Ovary (tissue), 7 donors: ENCODE measurements at regions not wholly inside any gene's neighbourhood (a gene's known extent, or its start where the extent isn't known, plus 50 kb on each side); places are given as distances from the start of the nearest gene placed in this dataset.

ENCODE experiments used
- DNase-seq, 5 donors: peaks; one replicate each; pipeline ENCODE4 v3.0.0-alpha.2; 2019 to 2020
- H3K27ac ChIP-seq, 2 donors: fragments of 200-600 bp; one replicate each; pipeline versions ENCODE4 v1.5.1 to v1.8.0; 2019 to 2022
- H3K27me3 ChIP-seq: fragments of 200-600 bp; one replicate; pipeline ENCODE4 v1.8.0; 2022
- H3K36me3 ChIP-seq: fragments of 200-600 bp; sonication (generic); one replicate; pipeline ENCODE4 v1.5.1; 2019
- H3K4me1 ChIP-seq: one replicate; pipeline ENCODE4 v1.8.1; 2013; ENCODE audit warnings: mild to moderate bottlenecking, moderate library complexity; ENCODE audit not compliant: insufficient read depth
- H3K4me3 ChIP-seq: fragments of 200-600 bp; sonication (generic); one replicate; pipeline ENCODE4 v1.5.1; 2017
- H3K9me3 ChIP-seq, 2 donors: fragments of 200-600 bp in 1 of 2; sonication (generic) in 1 of 2; one replicate each; pipeline versions ENCODE4 v1.5.1 to v1.8.1; 2013 to 2019; ENCODE audit warnings: mild to moderate bottlenecking in 1 of 2, moderate library complexity in 1 of 2
- EP300 ChIP-seq: sonication (generic); formaldehyde crosslinking; IDR thresholded peaks from one replicate; pipeline ENCODE4 v1.6.1; 2017; ENCODE audit warnings: antibody characterized with exemption
- POLR2A ChIP-seq: fragments of 450-650 bp; IDR thresholded peaks from one replicate; pipeline ENCODE4 v1.6.1; 2017; ENCODE audit warnings: antibody characterized with exemption, mild to moderate bottlenecking, moderate library complexity
- WGBS, 3 donors: extraction: QIAGEN DNeasy Blood & Tissue Kit in 1 of 3; methylation state at CpG; one replicate each; pipeline versions ENCODE4 v1.1.5 to v1.1.7; 2013 to 2017; 5-methylcytosine and 5-hydroxymethylcytosine counted together
- intact Hi-C, 4 donors: fragments of 100-400 bp; cut with DNase I; formaldehyde crosslinking; loops; one replicate each; pipeline versions ENCODE4 v1.11.0 to v1.15.1; 2022 to 2023
- TF ChIP-seq, protein P1 (sequence below), 3 donors: fragments of 450-650 bp in 2 of 3; fragments of 200-600 bp in 1 of 3; IDR thresholded peaks; one replicate each; pipeline versions ENCODE4 v1.5.1 to v1.8.0; 2016 to 2022; ENCODE audit warnings: antibody characterized with exemption in 3 of 3, mild to moderate bottlenecking in 1 of 3
- donor health status: DM: no; HTN: no; CAD: no; lungs with moderate emphysema.
- donor health status: DM: no; HTN: no; CAD: no.
- donor health status: Bipolar disorder and iron deficiency.
- donor health status: DM: no; HTN: no; CAD: no.
- donor health status: DM: yes; HTN: yes; CAD: no.

DNA sequence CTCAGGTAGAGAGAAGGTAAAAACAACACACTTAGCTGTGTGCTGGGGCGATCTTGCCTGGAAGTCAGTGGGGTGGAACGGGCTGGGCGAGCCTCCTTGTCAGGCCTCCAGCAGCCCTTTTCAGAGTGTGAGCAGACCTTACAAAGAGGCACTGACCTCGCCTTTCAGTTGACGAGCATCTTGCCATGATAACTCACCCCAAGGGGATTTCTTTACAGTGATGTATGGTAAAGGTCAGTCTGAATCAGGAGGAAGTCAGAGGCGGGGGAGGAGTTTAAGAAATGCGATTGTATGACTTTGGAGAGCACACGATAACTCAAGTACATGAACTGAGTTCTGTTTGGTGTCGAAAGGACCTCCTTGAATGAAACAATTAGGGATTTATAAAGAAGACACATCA, 326.5 kb upstream of the PROX1 start:
- H3K36me3 ChIP-seq: no peaks in the 10 kb centered on the region
- 33 to 49% (median 39%) methylated on average over 9 of the region's 9 CpGs for WGBS, 3 donors
- no peaks in the 10 kb centered on the region for H3K27me3 ChIP-seq
- intact Hi-C loops: no loop called here
- no peak for DNase-seq
- no peaks in the 10 kb centered on the region for H3K4me1 ChIP-seq
- no peaks in the 10 kb centered on the region for H3K9me3 ChIP-seq
- H3K4me3 ChIP-seq: no peak overlapping the region
- TF ChIP-seq POLR2A: no peak
- TF ChIP-seq, protein P1, sequence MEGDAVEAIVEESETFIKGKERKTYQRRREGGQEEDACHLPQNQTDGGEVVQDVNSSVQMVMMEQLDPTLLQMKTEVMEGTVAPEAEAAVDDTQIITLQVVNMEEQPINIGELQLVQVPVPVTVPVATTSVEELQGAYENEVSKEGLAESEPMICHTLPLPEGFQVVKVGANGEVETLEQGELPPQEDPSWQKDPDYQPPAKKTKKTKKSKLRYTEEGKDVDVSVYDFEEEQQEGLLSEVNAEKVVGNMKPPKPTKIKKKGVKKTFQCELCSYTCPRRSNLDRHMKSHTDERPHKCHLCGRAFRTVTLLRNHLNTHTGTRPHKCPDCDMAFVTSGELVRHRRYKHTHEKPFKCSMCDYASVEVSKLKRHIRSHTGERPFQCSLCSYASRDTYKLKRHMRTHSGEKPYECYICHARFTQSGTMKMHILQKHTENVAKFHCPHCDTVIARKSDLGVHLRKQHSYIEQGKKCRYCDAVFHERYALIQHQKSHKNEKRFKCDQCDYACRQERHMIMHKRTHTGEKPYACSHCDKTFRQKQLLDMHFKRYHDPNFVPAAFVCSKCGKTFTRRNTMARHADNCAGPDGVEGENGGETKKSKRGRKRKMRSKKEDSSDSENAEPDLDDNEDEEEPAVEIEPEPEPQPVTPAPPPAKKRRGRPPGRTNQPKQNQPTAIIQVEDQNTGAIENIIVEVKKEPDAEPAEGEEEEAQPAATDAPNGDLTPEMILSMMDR (IDR thresholded peaks at IDR 0.05): no peak
- TF ChIP-seq EP300: no peak
- H3K27ac ChIP-seq: no peak overlapping the region

DNA sequence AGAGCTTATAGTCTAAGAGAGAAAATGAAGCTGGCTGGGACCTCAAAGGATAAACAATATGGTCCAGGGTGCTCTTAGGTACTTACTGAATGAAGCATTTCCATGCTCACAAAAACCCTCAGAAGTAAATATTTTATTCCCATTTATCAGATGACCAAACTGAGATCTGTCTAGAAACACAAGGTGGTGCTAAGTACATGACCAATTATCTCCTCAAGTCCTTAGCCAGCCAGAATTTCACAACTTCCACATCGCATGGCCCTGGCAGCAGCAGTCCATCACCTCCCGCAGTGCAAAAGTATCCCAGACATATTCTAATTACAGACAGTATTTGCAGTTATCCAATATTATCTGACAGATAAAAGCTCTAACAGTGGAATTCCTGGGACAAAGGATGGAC, 321.7 kb upstream of the PROX1 start:
- Histone ChIP-seq H3K4me3 (no peak overlapping the region), H3K4me1 (no peaks in the 10 kb centered on the region), H3K9me3 (no peaks in the 10 kb centered on the region), H3K27ac (no peak overlapping the region), H3K27me3 (no peaks in the 10 kb centered on the region), H3K36me3 (no peaks in the 10 kb centered on the region)
- TF ChIP-seq, protein P1 (IDR thresholded peaks at IDR 0.05): no peak
- TF ChIP-seq EP300 (no peak), POLR2A (no peak)
- intact Hi-C loops: no loop called here
- no peak for DNase-seq
- 31 to 78% (median 59%) methylated on average over 2 of the region's 2 CpGs for whole genome bisulfite sequencing, 3 donors

DNA sequence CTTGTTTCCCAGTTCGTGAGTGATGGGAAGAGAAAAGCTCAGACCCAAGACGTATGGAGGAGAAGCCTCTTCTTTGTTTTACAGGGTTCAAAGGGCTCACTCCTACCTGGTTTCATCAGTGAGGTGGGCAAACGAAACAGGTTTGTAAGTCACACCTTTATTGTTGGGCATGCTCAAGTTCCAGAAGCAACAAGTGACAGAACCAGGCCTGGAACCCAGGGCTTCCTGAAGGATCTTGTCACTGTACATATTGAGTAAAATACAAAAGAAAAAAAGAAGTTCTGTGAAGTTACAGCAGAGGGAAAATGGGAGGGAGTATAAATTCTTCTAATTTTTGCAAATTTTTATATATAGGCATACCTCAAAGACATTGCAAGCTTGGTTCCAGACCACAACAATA, 320.9 kb upstream of the PROX1 start:
- TF ChIP-seq POLR2A (no peak), EP300 (no peak)
- TF ChIP-seq, protein P1 (IDR thresholded peaks at IDR 0.05): no peak
- DNase-seq: no peak
- intact Hi-C loops: no loop called here

DNA sequence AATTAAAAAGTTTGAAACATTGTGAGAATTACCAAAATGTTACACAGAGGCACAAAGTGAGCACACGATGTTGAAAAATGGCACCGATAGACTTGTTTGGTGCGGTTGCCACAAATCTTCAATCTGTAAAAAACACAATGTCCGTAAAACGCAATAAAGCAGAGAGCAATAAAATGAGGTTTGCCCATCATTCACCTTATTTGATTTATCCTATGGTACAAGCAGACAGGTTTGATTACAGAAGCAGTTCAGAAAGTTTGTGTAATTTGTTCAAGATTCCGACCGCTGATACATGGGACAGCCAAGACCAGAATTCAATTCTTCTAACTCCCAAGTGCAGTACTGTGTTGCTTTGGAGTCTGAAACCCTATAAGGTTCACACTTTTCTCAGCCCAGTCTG, 318.3 kb upstream of the PROX1 start:
- no peaks in the 10 kb centered on the region for H3K9me3 ChIP-seq
- intact Hi-C loops: no loop called here
- WGBS, 3 donors: 91 to 96% (median 92%) methylated on average over 7 of the region's 7 CpGs
- no peak overlapping the region for H3K4me3 ChIP-seq
- no peaks in the 10 kb centered on the region for H3K36me3 ChIP-seq
- no peak overlapping the region for H3K27ac ChIP-seq
- H3K4me1 ChIP-seq: no peaks in the 10 kb centered on the region
- DNase-seq: no peak
- no peak for TF ChIP-seq EP300
- TF ChIP-seq, protein P1 (IDR thresholded peaks at IDR 0.05): no peak
- no peak for TF ChIP-seq POLR2A
- H3K27me3 ChIP-seq: no peaks in the 10 kb centered on the region

More for the DNA sequence above, 320.9 kb upstream of the PROX1 start:
- no peaks in the 10 kb centered on the region for H3K9me3 ChIP-seq
- H3K27me3 ChIP-seq: no peaks in the 10 kb centered on the region
- 62 to 67% (median 64%) methylated on average over 3 of the region's 3 CpGs for WGBS, 3 donors
- no peak overlapping the region for H3K27ac ChIP-seq
- no peaks in the 10 kb centered on the region for H3K36me3 ChIP-seq
- H3K4me3 ChIP-seq: no peak overlapping the region
- no peaks in the 10 kb centered on the region for H3K4me1 ChIP-seq
